ENCODE measurements at regions not wholly inside any gene's neighbourhood (a gene's known extent, or its start where the extent isn't known, plus 50 kb on each side); places are given as distances from the start of the nearest gene placed in this dataset.

GRCh38 chr6:167590193-167590592, 236.5 kb upstream of the AFDN start:
- Histone ChIP-seq H3K27me3 (ENCODE audit: low read depth) (no peaks in the 10 kb centered on the region), H3K4me3 (no peak overlapping the region), H3K4me1 (no peaks in the 10 kb centered on the region), H3K27ac (no peak overlapping the region), H3K36me3 (no peaks in the 10 kb centered on the region), H3K9me3 (no peaks in the 10 kb centered on the region)
- ATAC-seq, result peak in 1 of 2 donors; percentile 11
- no peak for TF ChIP-seq CTCF (IDR thresholded peaks at IDR 0.05)
- DNase-seq, result no peak
- intact Hi-C loops (cut with DNase I), result no loop called here
